B cell (primary cell): ENCODE measurements at regions not wholly inside any gene's neighbourhood (a gene's known extent, or its start where the extent isn't known, plus 50 kb on each side); places are given as distances from the start of the nearest gene placed in this dataset.

Source experiments
- ATAC-seq: fragments of 200-7000 bp; cut with Tn5 transposase; one replicate; pipeline ENCODE4 v1.10.0; 2021; ENCODE audit warnings: low read depth, mild to moderate bottlenecking, moderate number of reproducible peaks, moderate library complexity
- CTCF ChIA-PET: fragments of 350-600 bp; sonication (Branson Sonifier 250); formaldehyde crosslinking; loops from one replicate; lab custom pipeline; 2021; ENCODE audit warnings: antibody characterized with exemption, inconsistent platforms; lab: Charles Lee
- POLR2A ChIA-PET: fragments of 350-600 bp; sonication (Branson Sonifier 250); formaldehyde crosslinking; loops from one replicate; lab custom pipeline; 2021; ENCODE audit warnings: antibody characterized with exemption; lab: Charles Lee
- DNase-seq: peaks from one replicate; pipeline ENCODE4 v3.0.0; 2013
- H2AFZ ChIP-seq: 2 replicates; pipeline ENCODE4 v1.6.1; 2012; ENCODE audit warnings: mild to moderate bottlenecking, low read depth, low read length; ENCODE audit not compliant: insufficient read depth, poor library complexity, severe bottlenecking
- H3K27ac ChIP-seq, 2 donors: 1 replicate in 1 of 2; 2 replicates in 1 of 2; pipeline ENCODE4 v1.5.1; 2012 to 2013; ENCODE audit warnings: low read length in 2 of 2, mild to moderate bottlenecking in 2 of 2, moderate library complexity in 1 of 2
- H3K27me3 ChIP-seq, 4 experiments: fragments of 200-600 bp in 1 of 4; sonication (generic) in 1 of 4; replicated peaks in 1 of 4; 1 replicate in 2 of 4; 2 replicates in 2 of 4; pipeline versions ENCODE4 v1.6.1 to v1.7.0; 2013 to 2016; ENCODE audit warnings: low read length in 3 of 4, mild to moderate bottlenecking in 2 of 4, mixed read lengths in 1 of 4, moderate library complexity in 1 of 4; ENCODE audit not compliant: insufficient read depth in 4 of 4, control insufficient read depth in 3 of 4; ENCODE audit errors: control extremely low read depth in 1 of 4
- H3K36me3 ChIP-seq, 2 experiments: replicated peaks in 1 of 2; 1 replicate in 1 of 2; 2 replicates in 1 of 2; pipeline versions ENCODE4 v1.6.1 to v1.7.1; 2013; ENCODE audit warnings: low read length in 1 of 2; ENCODE audit not compliant: insufficient read depth in 2 of 2, control insufficient read depth in 1 of 2; ENCODE audit errors: control extremely low read depth in 1 of 2, extremely low read depth in 1 of 2
- H3K4me1 ChIP-seq, 2 donors: fragments of 200-600 bp in 1 of 2; sonication (generic) in 1 of 2; 1 replicate in 1 of 2; 2 replicates in 1 of 2; pipeline versions ENCODE4 v1.5.1 to v1.6.1; 2013 to 2017; ENCODE audit warnings: low read length in 2 of 2; ENCODE audit not compliant: control insufficient read depth in 2 of 2, insufficient read depth in 2 of 2
- H3K4me2 ChIP-seq: replicated peaks from 2 replicates; pipeline ENCODE3; 2012; ENCODE audit warnings: mild to moderate bottlenecking, low read depth, low read length; ENCODE audit not compliant: poor library complexity, severe bottlenecking
- H3K4me3 ChIP-seq, 5 experiments: fragments of 200-600 bp in 1 of 5; sonication (generic) in 1 of 5; 1 replicate in 3 of 5; 2 replicates in 2 of 5; pipeline versions ENCODE4 v1.5.1 to v1.7.0; 2011 to 2016; ENCODE audit warnings: low read length in 4 of 5, mild to moderate bottlenecking in 4 of 5, low read depth in 2 of 5, control low read depth in 1 of 5, moderate library complexity in 1 of 5; ENCODE audit not compliant: insufficient read depth in 1 of 5; ENCODE audit errors: control extremely low read depth in 1 of 5, extremely low read depth in 1 of 5
- H3K79me2 ChIP-seq: fragments of 200-600 bp; sonication (generic); one replicate; pipeline ENCODE4 v1.6.0; 2016; ENCODE audit warnings: low read length; ENCODE audit not compliant: control insufficient read depth, insufficient read depth
- H3K9ac ChIP-seq: fragments of 200-600 bp; sonication (generic); 2 replicates; pipeline ENCODE4 v1.6.1; 2017; ENCODE audit warnings: mild to moderate bottlenecking, low read length, moderate library complexity
- H3K9me3 ChIP-seq, 3 donors: one replicate each; pipeline versions ENCODE4 v1.6.1 to v1.7.1; 2013; ENCODE audit warnings: low read length in 2 of 3; ENCODE audit not compliant: control insufficient read depth in 2 of 3, insufficient read depth in 1 of 3; ENCODE audit errors: control extremely low read depth in 1 of 3
- H4K20me1 ChIP-seq: 2 replicates; pipeline ENCODE4 v1.6.0; 2012; ENCODE audit warnings: mild to moderate bottlenecking, low read length; ENCODE audit not compliant: insufficient read depth, control insufficient read depth, poor library complexity, severe bottlenecking
- H3K27ac Mint-ChIP-seq: one replicate; pipeline ENCODE4 v1.8.0; 2021; ENCODE audit warnings: mixed read lengths
- H3K27me3 Mint-ChIP-seq: one replicate; pipeline ENCODE4 v1.8.0; 2021; ENCODE audit warnings: mixed read lengths
- H3K4me1 Mint-ChIP-seq: one replicate; pipeline ENCODE4 v1.8.0; 2021; ENCODE audit warnings: mixed read lengths
- H3K4me3 Mint-ChIP-seq: one replicate; pipeline ENCODE4 v1.8.0; 2021; ENCODE audit warnings: mixed read lengths
- H3K9me3 Mint-ChIP-seq: one replicate; pipeline ENCODE4 v1.8.0; 2022; ENCODE audit warnings: mixed read lengths; ENCODE audit not compliant: insufficient read depth
- EZH2 ChIP-seq: IDR thresholded peaks from 2 replicates; pipeline ENCODE4 v1.6.1; 2012; ENCODE audit warnings: borderline replicate concordance, low read depth, mild to moderate bottlenecking, moderate library complexity, low read length; ENCODE audit not compliant: insufficient read depth, poor library complexity, severe bottlenecking
- WGBS: methylation state at CpG from one replicate; pipeline ENCODE4 v1.1.5; 2013; ENCODE audit warnings: missing lambda C conversion rate; ENCODE audit not compliant: insufficient coverage; 5-methylcytosine and 5-hydroxymethylcytosine counted together
- intact Hi-C: fragments of 100-400 bp; cut with micrococcal nuclease; formaldehyde crosslinking; loops from one replicate; pipeline ENCODE4 v1.10.0; 2022
- TF ChIP-seq, protein P1 (sequence below): fragments of 200-600 bp; IDR thresholded peaks from one replicate; pipeline ENCODE4 v1.8.0; 2022; ENCODE audit warnings: antibody characterized with exemption, mild to moderate bottlenecking

DNA sequence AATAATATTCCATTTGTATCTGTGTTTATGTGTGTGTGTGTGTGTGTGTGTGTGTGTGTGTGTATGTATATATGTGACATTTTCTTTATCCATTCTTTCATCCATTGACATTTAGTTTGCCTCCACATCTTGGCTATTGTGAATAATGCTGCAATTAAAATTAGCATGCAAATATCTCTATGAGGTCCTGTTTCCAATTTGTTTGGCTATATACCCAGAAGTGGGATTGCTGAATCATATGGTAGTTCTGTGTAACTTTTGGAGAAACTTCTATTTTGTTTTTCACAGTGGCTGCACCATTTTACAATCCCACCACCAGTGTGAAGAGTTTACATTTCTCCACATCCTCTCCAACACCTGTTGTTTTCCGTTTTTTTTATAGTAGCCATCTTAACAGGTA, 53.1 kb downstream of the CH25H start:
- Histone ChIP-seq H3K4me2 (no peak overlapping the region), H3K27me3 (peaks cover 0 to 12% (median 4%) of the 10 kb centered on the region in 4 experiments), H3K9me3 (no peaks in the 10 kb centered on the region), H3K4me3 (no peak overlapping the region), H3K9ac (no peak overlapping the region), H3K36me3 (no peaks in the 10 kb centered on the region), H3K4me1 (peaks cover 11% of the 10 kb centered on the region in 2 donors), H3K79me2 (no peaks in the 10 kb centered on the region), H2AFZ (no peak overlapping the region), H3K27ac (no peak overlapping the region), H4K20me1 (no peaks in the 10 kb centered on the region)
- Mint-ChIP-seq H3K27me3 (peaks cover 9% of the 10 kb centered on the region), H3K4me1 (peaks cover 12% of the 10 kb centered on the region), H3K27ac (no peak overlapping the region), H3K4me3 (no peak overlapping the region), H3K9me3 (no peaks in the 10 kb centered on the region)
- no CpG with 5 or more reads among the region's 1 CpG for WGBS
- DNase-seq (no peak), ATAC-seq (no peak)
- ChIA-PET POLR2A (no interaction called here), CTCF (no interaction called here)
- intact Hi-C loops: no loop called here
- no peak for TF ChIP-seq EZH2
- TF ChIP-seq, protein P1, sequence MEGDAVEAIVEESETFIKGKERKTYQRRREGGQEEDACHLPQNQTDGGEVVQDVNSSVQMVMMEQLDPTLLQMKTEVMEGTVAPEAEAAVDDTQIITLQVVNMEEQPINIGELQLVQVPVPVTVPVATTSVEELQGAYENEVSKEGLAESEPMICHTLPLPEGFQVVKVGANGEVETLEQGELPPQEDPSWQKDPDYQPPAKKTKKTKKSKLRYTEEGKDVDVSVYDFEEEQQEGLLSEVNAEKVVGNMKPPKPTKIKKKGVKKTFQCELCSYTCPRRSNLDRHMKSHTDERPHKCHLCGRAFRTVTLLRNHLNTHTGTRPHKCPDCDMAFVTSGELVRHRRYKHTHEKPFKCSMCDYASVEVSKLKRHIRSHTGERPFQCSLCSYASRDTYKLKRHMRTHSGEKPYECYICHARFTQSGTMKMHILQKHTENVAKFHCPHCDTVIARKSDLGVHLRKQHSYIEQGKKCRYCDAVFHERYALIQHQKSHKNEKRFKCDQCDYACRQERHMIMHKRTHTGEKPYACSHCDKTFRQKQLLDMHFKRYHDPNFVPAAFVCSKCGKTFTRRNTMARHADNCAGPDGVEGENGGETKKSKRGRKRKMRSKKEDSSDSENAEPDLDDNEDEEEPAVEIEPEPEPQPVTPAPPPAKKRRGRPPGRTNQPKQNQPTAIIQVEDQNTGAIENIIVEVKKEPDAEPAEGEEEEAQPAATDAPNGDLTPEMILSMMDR: no peak

DNA sequence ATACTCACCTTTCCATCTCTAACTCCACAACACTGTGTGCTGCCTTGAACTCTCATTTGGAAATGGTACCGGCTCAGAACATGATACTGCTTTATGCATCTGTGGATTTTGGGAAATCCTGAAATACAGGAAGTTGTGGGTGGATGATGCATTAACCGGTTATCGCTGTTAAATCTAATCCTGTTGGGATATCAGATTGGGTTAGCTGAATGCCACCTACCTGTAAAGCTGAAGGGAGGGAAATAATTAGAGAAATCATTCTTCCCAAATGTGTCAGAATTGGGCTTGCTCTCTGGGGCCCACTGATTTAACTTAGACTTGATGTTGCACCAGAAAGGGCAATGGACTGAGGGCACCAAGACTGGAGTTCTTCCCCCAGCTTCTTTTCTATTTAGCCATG, 54.0 kb downstream of the CH25H start:
- peaks cover 11% of the 10 kb centered on the region in 2 donors for H3K4me1 ChIP-seq
- Mint-ChIP-seq H3K9me3 (peaks cover 4% of the 10 kb centered on the region), H3K4me1 (peaks cover 12% of the 10 kb centered on the region), H3K4me3 (no peak overlapping the region), H3K27ac (no peak overlapping the region), H3K27me3 (peaks cover 9% of the 10 kb centered on the region)
- H3K27me3 ChIP-seq: peaks cover 0 to 13% (median 4%) of the 10 kb centered on the region in 4 experiments
- H2AFZ ChIP-seq: no peak overlapping the region
- ATAC-seq (no peak), DNase-seq (no peak)
- no peaks in the 10 kb centered on the region for H3K36me3 ChIP-seq
- no peaks in the 10 kb centered on the region for H4K20me1 ChIP-seq
- ChIA-PET CTCF (no interaction called here), POLR2A (no interaction called here)
- H3K27ac ChIP-seq: no peak overlapping the region
- no peak for TF ChIP-seq EZH2
- TF ChIP-seq, protein P1: no peak
- H3K4me3 ChIP-seq: no peak overlapping the region
- H3K4me2 ChIP-seq: no peak overlapping the region
- 97% methylated on average over 3 of the region's 3 CpGs for WGBS
- H3K9ac ChIP-seq: no peak overlapping the region
- no peaks in the 10 kb centered on the region for H3K79me2 ChIP-seq
- intact Hi-C loops: no loop called here
- H3K9me3 ChIP-seq: peaks cover 0 to 2% (median 0%) of the 10 kb centered on the region in 3 donors
